H54 (cell line): ENCODE measurements at regions not wholly inside any gene's neighbourhood (a gene's known extent, or its start where the extent isn't known, plus 50 kb on each side); places are given as distances from the start of the nearest gene placed in this dataset.

Experiments used
- DNase-seq: peaks from one replicate; pipeline ENCODE4 v3.0.0; 2011; ENCODE audit warnings: low spot score, mixed read lengths; ENCODE audit not compliant: insufficient read length
- FAIRE-seq: peaks from 3 replicates; lab custom pipeline; 2011; peaks lifted over from hg19 to GRCh38; lab: Jason Lieb, UNC
- POLR2A ChIP-seq: IDR thresholded peaks from 2 replicates; pipeline ENCODE4 v1.6.1; 2011; ENCODE audit warnings: low read depth, mild to moderate bottlenecking, low read length

DNA sequence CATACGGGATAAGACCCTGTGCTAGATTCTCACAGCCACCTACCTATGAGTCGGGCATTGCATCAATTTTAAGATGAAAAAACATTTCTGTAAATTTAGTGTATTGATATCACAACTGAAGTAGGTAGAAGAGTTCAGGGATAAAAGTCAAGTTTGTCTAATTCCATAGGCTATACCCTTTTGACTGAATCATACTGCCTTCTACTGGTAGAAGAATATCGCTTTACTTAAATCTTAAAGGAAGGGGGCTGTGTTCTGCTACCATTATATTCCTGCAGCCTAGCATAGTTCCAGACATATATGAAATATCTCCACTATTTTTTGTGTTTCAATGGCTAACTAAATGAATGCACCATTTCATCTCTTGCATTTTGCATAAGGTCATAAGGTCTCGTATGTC, 1128.6 kb downstream of the CDH8 start:
- FAIRE-seq (no peak), DNase-seq (no peak)
- no peak for TF ChIP-seq POLR2A

DNA sequence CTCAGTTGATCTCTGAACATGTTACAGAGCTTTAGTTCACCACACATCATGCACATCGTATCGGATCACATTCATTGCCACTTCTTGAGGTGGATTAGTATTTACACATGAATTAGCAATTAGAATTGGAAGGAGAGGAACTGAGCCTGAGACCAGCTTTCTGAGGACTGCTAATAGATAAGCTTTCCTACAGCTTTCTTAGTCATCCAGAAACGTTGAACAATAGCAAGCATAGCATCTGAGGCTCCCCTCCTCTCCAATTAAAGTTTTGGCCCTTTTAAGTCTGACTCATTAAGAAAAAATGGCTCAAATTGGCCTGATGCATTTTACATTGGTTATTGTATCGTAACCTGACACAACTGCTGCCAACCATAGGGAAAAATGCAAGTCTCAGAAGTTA, 1130.4 kb downstream of the CDH8 start:
- no peak for TF ChIP-seq POLR2A
- no peak for DNase-seq
- FAIRE-seq: no peak

DNA sequence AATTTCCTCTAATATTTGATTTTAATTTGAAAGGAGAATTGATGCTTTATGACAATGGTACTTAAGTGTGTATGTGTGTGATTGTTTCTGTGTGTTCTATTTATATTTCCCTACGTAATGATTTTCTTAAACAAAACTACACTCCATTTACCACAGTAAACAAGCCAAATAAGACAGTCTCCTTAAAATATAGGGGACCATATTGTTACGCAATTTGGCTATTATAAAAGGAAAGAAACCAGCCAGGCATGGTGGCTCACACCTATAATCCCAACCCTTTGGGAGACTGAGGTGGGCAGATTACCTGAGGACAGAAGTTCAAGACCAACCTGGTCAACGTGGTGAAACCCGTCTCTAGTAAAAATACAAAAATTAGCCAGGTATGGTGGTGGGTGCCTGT, 1134.1 kb downstream of the CDH8 start:
- FAIRE-seq (no peak), DNase-seq (no peak)
- TF ChIP-seq POLR2A: no peak

DNA sequence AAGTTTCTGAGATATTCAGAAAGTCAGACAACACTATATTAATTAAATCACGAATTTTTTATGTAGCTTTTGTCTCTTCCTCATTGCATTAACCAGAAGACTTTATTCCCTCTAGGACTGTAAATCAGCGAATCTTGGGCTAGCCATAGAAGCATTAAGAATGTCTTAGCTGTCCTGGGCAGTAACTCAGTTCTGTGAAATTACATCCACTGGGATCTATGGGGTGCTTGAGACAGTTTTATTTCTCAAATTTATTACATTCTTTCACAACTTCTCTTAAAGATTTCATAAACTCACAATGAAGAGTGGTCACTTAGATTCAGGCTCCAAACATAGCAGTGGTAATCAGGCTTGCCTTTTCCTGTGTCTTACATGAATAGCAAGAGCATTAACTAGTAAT, 1153.4 kb downstream of the CDH8 start:
- TF ChIP-seq POLR2A: no peak
- FAIRE-seq (no peak), DNase-seq (no peak)

DNA sequence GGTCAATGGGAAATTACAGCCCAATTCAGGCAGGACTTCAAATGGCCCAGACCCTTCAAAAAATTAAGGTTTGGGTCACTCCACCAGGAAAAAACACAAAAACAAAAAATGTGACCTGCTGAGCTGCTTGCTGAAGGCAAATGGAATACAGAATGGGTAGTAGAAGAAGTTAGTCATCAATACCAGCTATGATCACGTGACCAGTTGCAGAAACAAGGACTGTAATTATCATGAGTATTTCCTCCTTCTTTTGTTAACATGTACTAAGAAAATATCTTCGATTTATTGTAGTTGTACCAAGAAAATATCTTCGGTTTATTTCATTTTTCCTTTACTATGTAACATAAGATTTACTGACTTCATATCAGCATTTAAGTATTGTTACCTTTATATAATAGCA, 1183.6 kb downstream of the CDH8 start:
- FAIRE-seq (no peak), DNase-seq (no peak)
- no peak for TF ChIP-seq POLR2A

DNA sequence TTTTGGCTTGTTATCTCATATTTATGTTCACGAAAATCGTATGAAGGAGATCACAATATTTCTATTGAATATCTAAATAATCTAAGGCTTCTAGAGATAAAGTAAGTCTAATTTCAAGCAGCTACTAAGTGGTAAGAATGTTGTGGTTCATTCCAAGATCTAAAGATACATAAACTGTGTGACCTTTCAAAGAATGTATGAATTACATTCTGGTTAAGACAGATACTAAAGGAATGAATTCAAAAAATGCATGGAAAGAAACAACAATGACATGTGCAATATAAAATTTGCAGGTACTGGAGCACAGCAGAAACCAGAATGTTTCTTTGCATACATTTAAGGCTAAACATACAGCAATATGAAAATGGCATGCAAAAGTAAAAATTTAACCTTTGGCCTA, 1214.6 kb downstream of the CDH8 start:
- no peak for TF ChIP-seq POLR2A
- DNase-seq (no peak), FAIRE-seq (no peak)

DNA sequence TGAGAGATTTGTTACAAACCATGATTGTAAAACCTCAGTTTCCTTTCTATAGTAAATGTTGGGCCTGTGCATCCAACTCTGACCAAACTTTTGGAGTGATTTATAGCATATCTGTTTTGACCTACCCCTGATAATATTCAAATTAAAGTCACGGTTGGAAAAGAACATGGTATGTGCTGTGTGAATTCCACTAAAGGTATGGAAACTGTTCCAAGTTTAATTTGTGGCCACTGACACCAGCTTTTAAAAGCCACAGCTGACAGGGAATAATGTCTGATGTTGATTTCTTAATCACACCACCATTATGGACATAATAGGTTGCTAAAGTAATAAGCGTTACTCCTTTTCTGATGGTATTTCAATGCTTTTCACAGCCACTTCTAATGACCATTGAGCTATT, 1215.9 kb downstream of the CDH8 start:
- FAIRE-seq (no peak), DNase-seq (no peak)
- no peak for TF ChIP-seq POLR2A

DNA sequence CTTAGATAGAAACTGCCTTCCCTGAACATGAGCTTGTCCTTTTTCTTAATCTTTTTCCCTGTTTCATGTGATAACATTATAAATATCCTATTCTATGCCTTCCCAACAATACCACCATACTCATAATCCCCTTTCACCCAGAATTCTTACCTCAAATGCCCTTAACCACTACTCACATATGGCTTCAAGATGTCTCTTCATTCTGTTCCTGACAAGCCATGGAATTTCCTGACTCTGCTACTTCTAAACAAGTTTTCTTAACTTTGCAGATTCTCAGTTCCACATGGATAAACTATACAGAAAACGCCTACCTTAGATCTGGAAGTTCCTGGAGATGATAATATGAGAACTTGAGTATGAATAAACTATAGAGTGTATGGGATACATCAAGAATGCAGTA, 1217.8 kb downstream of the CDH8 start:
- no peak for TF ChIP-seq POLR2A

DNA sequence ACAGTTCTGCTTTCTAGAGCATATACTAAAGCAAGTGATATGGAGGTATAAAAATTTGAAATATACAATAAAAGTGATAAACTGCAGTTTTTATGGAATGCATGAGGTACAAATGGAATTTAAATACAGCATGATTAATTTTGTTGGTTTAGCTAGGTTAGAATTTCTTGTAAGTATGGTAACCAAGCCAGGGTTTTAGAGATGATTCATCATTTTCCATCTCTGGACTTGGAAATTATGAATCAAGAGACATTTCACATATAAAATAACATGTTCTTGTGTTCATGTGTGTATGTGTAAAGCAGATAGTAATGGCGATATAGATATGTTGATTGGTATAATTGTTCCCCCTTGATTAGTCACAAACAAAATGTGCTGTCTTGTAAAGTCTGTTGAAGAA, 1219.8 kb downstream of the CDH8 start:
- no peak for TF ChIP-seq POLR2A
- DNase-seq: no peak
- no peak for FAIRE-seq

More for the DNA sequence above, 1217.8 kb downstream of the CDH8 start:
- FAIRE-seq (no peak), DNase-seq (no peak)

DNA sequence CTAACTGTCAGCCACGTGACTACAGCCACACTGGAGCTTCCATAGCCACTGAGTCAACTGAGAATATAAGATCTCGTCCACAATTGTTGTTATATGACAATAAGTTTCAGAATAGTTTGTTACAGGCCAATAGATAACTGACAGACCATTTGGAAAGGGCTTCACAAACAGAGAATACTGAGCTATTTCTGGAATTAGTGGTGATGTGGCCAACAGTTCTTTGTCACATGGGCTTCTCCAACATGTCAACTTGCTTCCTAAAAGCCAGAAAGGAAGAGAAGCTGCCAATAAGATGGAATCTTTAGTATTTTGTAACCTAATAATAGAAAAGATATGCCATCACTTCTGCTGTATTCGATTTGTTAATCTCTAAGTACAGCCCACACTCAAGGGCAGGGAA, 1220.4 kb downstream of the CDH8 start:
- TF ChIP-seq POLR2A: no peak
- no peak for DNase-seq
- FAIRE-seq: no peak

DNA sequence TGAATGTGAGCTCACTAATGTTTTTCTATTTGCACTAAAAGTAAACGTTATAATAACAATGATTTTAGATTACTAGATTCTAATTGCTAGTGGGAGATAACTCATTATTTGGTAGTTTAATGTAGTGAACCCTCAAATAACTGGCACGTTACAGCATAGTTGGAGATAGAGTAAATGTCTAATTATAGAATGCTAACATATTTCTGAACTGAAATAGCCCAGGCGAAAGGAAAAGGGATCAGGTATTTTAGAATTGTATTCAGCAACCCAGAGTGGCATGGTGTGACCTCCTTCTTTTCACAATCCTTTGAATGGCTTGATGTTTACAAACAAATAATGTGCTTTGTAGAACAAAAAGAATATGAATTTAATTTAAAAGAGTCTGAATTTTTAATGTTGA, 1221.2 kb downstream of the CDH8 start:
- no peak for TF ChIP-seq POLR2A
- FAIRE-seq (no peak), DNase-seq (no peak)

DNA sequence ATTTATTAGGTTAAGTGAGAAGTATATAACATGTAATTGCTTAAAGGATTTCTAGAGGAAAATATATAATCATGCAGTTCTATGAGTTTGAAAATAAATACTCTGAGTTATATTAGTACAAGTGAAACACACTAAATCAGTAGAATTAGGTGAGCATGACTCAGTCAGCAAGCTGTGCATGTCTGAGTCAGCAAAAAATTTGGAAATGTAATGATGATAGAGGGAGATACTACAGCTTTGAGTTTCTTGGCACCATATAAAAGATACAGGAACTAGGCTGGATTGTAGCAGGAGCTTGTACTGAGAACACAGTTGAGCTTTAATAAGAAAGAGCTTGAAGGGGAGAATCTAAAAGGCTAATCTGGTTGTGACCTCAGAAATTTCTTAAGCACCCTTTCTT, 1224.6 kb downstream of the CDH8 start:
- FAIRE-seq (no peak), DNase-seq (no peak)
- no peak for TF ChIP-seq POLR2A

DNA sequence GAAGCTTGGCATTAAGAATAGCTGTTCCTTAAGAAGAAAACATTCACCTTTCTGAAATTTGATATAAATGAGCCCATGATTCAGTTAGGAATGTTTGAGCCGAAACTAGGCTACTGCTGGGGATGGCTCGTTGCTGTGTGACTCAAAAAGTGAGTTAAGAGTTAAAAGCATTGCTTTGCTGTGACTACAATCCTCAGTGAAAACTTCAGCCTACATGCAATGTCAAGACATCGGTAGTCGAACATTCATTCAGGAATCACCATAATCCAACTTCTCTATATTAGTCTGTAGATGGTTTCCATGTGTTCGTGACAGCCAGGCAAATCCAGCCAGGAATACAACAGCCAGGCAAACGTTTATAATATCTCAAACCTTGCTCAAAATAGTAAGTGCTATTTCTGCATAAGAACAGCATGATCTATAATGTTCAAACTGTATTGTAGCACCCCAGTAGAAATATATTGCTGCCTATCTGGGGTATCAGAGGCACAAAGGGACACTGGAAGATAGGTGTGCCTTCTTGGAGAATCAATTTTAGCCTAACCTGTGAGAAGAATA, 1225.1 kb downstream of the CDH8 start:
- FAIRE-seq (no peak), DNase-seq (no peak)
- no peak for TF ChIP-seq POLR2A

DNA sequence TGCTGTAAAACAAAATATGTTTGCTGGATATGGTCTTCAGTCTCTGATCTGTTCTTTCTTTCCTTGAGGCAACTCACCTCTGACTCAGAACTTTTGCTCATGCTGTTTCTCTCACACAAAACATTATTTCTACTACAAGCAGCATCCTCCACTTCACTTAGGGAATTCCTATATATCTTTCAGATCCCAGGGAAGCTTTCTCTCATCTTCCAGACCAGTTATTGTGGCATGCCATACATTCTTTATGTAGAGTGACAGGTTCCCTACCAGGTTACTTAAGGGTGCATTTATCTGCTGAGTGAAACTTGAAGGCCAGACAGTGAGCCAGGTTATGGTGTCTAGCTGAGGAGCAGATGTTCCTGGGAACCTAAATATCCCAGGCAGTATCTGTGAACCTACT, 1226.0 kb downstream of the CDH8 start:
- FAIRE-seq: no peak
- TF ChIP-seq POLR2A: no peak
- no peak for DNase-seq

DNA sequence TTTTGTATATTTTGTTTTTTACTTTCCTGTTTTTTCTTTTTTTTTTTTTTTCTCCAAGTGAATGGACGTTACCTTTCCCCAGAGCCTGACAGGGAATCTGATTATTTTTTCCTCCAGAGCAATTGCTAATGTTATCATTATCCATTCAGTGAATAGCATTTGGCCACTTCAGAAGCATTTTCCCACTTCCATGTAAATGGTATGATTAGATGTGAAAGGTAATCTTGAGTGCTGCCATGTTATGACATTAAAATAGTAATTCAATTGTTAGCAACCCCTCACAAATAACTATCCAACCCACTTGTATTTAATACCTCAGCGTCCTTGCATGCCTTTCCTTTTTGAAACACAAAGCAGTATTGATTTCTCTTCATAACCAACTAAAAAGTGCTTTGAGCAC, 1243.8 kb downstream of the CDH8 start:
- DNase-seq: no peak
- TF ChIP-seq POLR2A: no peak
- FAIRE-seq: no peak

DNA sequence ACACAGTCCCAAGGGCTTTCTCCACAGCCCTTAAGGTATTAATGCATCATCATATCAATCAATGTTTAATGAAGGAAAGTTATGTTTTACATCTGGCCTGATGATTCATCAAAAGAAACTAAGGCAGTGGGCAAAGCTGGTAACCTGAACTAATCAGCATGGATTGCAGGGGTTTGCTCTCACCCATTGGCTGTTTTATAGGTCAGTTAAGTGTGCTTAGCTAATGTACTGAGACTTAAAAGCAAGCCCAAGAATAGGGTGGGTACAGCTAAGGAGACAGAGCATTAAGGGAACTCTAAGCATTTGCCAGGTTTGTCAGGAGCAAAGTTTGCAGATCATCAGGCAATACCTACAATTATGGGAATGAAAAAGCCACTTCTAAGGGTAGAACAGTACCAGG, 1247.6 kb downstream of the CDH8 start:
- no peak for FAIRE-seq
- TF ChIP-seq POLR2A: no peak
- DNase-seq: no peak
